ENCODE measurements at regions not wholly inside any gene's neighbourhood (a gene's known extent, or its start where the extent isn't known, plus 50 kb on each side); places are given as distances from the start of the nearest gene placed in this dataset.

DNA sequence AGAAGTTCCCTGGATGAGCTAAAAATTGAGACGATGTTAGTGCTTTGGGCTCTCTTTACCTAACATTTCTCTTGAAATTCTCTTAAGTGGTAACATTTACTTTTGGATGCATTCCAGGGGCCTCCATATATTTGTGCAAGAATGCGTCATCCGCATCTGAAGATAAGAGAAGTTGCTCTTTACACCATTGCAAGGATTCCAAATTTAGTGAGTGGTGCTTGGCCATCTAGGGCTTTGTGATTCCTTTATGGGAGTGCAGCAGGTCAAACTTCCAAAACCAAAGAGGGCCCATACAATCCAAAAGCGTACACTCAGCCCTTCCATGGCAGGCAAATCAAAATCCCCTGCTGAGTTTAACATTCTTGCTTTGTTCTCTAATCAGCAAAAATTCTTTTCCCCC is 102.0 kb upstream of the DMAC1 start:
- H3K27ac ChIP-seq (ENCODE audit: low read length) = no peak overlapping the region
- H3K27me3 ChIP-seq (ENCODE audit: control insufficient read depth, insufficient read depth, low read length) = no peaks in the 10 kb centered on the region
- H3K36me3 ChIP-seq (ENCODE audit: control insufficient read depth, low read depth, low read length) = no peaks in the 10 kb centered on the region
- no peaks in the 10 kb centered on the region for H3K9me3 ChIP-seq (ENCODE audit: control insufficient read depth, low read depth, low read length)
- no peaks in the 10 kb centered on the region for H3K4me1 ChIP-seq (ENCODE audit: control insufficient read depth, low read depth, low read length)
- no peak overlapping the region for H3K9ac ChIP-seq (ENCODE audit: low read length)
- no peak overlapping the region for H3K4me3 ChIP-seq (ENCODE audit: low read length)

DNA sequence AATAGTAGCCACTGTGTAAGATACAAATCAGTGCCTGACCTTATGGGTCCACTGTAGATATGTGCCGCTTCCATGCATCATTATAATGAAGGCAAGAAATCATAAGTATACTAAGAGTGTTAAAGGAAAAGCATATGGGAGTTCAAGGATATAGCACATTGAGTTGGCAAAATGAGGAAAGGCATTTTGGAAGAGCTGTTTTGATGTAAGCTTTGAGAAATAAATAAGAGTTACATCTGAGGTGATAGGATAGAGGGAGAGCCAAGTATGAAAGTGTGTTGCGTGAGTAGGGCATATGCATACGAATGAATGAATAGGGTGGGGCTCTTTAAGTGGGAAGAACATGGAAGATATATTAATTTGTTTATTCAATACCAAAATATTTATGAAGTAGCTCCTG is 101.0 kb upstream of the DMAC1 start:
- no peaks in the 10 kb centered on the region for H3K36me3 ChIP-seq (ENCODE audit: control insufficient read depth, low read depth, low read length)
- no peaks in the 10 kb centered on the region for H3K27me3 ChIP-seq (ENCODE audit: control insufficient read depth, insufficient read depth, low read length)
- no peak overlapping the region for H3K4me3 ChIP-seq (ENCODE audit: low read length)
- no peak overlapping the region for H3K9ac ChIP-seq (ENCODE audit: low read length)
- H3K9me3 ChIP-seq (ENCODE audit: control insufficient read depth, low read depth, low read length) = no peaks in the 10 kb centered on the region
- no peaks in the 10 kb centered on the region for H3K4me1 ChIP-seq (ENCODE audit: control insufficient read depth, low read depth, low read length)
- H3K27ac ChIP-seq (ENCODE audit: low read length) = no peak overlapping the region

DNA sequence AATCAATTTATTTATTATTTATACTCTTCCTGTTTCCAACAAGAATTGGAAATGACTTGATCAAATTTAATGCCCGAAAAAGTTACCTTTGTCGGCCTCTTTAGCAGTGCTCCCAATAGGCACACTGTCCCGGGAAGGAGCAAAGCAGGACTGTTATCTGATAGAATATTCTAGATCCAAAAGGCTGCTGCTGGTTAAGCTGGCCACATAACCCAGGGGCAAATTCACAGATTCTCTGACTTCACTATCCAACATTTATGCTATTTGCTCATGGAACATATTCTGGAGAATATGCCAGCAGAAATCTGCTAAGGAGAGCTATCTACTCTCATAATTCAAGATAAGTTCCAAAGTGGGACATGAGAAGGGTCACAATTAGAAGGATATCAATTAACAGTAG is 100.2 kb upstream of the DMAC1 start:
- H3K9me3 ChIP-seq (ENCODE audit: control insufficient read depth, low read depth, low read length) = no peaks in the 10 kb centered on the region
- H3K27me3 ChIP-seq (ENCODE audit: control insufficient read depth, insufficient read depth, low read length) = no peaks in the 10 kb centered on the region
- no peaks in the 10 kb centered on the region for H3K4me1 ChIP-seq (ENCODE audit: control insufficient read depth, low read depth, low read length)
- H3K4me3 ChIP-seq (ENCODE audit: low read length) = no peak overlapping the region
- no peak overlapping the region for H3K9ac ChIP-seq (ENCODE audit: low read length)
- no peaks in the 10 kb centered on the region for H3K36me3 ChIP-seq (ENCODE audit: control insufficient read depth, low read depth, low read length)
- no peak overlapping the region for H3K27ac ChIP-seq (ENCODE audit: low read length)

DNA sequence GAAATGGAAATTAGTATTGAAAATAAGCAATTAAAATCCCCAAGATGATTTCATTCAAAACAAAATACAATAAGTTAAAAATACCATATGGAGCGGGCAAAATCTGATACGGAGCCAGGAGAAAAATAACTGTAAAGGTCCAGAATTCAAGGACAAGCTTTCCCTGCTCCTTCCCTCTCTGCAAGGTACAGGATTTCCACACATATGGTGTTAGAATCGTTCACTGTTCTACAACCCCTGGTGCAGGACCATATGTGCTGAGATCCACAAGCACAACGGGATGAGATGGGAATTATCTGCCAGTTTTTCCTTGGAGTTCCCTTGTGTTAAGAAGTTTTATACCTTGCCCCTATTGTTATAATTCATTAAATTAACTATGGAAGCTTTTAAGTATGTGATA is 94.7 kb upstream of the DMAC1 start:
- Histone ChIP-seq H3K4me1 (ENCODE audit: control insufficient read depth, low read depth, low read length) (no peaks in the 10 kb centered on the region), H3K36me3 (ENCODE audit: control insufficient read depth, low read depth, low read length) (no peaks in the 10 kb centered on the region), H3K27ac (ENCODE audit: low read length) (no peak overlapping the region), H3K4me3 (ENCODE audit: low read length) (no peak overlapping the region), H3K9ac (ENCODE audit: low read length) (no peak overlapping the region), H3K9me3 (ENCODE audit: control insufficient read depth, low read depth, low read length) (no peaks in the 10 kb centered on the region), H3K27me3 (ENCODE audit: control insufficient read depth, insufficient read depth, low read length) (no peaks in the 10 kb centered on the region)

DNA sequence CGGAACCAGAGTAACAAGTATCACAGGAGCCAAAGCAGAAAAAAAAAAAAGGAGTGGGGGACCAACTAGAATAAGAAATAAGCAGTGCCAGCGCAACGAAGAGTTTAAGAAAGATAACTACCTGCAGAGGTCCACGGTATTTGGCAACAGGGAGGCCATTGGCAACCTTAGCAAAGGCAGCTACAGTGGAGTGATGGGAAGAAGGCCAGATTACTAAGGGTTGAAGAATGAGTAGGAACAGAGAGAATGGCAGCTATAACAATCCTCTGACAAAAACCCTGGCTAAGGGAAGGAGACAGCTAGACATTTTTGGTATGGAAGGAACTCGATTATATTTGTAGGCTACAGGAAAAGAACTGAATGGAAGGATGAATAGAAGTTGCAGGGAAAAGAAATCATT is 93.4 kb upstream of the DMAC1 start:
- no peak overlapping the region for H3K4me3 ChIP-seq (ENCODE audit: low read length)
- no peaks in the 10 kb centered on the region for H3K4me1 ChIP-seq (ENCODE audit: control insufficient read depth, low read depth, low read length)
- H3K36me3 ChIP-seq (ENCODE audit: control insufficient read depth, low read depth, low read length) = no peaks in the 10 kb centered on the region
- no peak overlapping the region for H3K9ac ChIP-seq (ENCODE audit: low read length)
- no peaks in the 10 kb centered on the region for H3K9me3 ChIP-seq (ENCODE audit: control insufficient read depth, low read depth, low read length)
- no peak overlapping the region for H3K27ac ChIP-seq (ENCODE audit: low read length)
- no peaks in the 10 kb centered on the region for H3K27me3 ChIP-seq (ENCODE audit: control insufficient read depth, insufficient read depth, low read length)

DNA sequence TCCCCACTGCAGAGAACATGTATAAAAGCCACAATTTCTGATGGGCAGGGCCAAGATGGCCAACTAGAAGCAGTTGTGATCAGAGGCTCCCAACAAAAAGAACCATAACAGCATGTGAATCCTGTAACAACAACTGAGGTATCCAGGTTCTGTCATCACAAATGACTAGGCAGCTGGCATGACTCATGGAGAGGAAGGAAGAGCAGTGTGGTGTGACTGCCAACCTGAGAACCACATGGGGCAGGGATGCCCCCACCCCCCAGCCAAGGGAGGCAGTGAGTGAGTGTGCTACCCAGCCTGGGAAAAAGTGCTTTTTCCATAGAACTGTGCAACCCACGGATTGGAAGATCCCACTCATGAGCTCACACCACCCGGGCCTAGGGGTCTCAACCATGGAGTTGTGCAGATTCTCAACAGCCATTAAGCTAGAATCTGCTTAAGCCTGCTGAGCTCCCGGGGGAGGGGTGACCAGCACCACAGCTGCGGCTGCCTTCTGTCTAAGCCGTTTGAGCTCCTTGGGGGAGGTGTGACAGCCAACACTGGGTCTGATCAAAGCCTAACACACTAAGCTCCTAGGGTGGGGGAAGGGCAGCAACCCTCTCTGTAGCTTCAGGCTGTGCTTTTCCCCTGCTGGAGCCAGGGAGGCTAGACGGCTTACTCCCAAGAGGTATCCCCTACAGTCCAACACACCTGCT is 80.1 kb upstream of the DMAC1 start:
- no peak overlapping the region for H3K27ac ChIP-seq (ENCODE audit: low read length)
- H3K9me3 ChIP-seq (ENCODE audit: control insufficient read depth, low read depth, low read length) = no peaks in the 10 kb centered on the region
- H3K4me3 ChIP-seq (ENCODE audit: low read length) = no peak overlapping the region
- H3K36me3 ChIP-seq (ENCODE audit: control insufficient read depth, low read depth, low read length) = no peaks in the 10 kb centered on the region
- H3K4me1 ChIP-seq (ENCODE audit: control insufficient read depth, low read depth, low read length) = no peaks in the 10 kb centered on the region
- no peaks in the 10 kb centered on the region for H3K27me3 ChIP-seq (ENCODE audit: control insufficient read depth, insufficient read depth, low read length)
- no peak overlapping the region for H3K9ac ChIP-seq (ENCODE audit: low read length)

DNA sequence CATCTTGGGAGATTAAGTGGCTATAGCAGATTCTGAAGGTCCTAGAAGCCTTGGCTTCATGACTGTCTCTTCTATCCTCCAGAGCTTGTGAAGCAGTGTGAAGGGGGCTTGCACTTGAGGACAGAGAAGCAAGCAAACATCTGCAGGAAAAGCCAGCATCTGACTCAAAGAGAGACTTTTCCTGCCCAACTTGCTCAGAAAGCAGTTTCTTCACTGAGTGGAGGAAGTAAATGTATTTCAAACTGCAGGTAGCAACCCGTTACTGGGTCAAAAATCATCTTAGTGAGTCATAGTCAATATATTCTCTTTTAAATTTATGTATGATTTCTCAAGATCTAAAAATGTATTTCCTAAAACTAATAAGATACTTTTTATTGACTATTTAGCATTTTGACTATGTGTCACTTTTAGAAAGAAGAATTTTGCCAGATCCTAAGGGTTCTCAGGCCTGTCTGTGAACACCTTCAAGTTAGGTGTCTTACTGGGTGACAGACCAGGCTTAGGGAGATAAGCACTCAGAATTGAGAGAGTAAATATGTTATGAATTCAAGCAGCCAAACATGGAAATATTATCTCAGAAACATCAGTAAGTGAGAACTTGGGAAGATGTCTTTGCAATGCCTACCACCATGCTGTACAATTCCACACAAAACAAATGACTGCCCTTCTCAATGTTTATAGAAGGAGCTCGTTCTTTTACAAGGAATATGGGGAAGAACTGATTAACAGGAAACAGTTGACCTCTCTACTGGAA is 72.6 kb upstream of the DMAC1 start:
- Histone ChIP-seq H3K36me3 (ENCODE audit: control insufficient read depth, low read depth, low read length) (no peaks in the 10 kb centered on the region), H3K4me1 (ENCODE audit: control insufficient read depth, low read depth, low read length) (no peaks in the 10 kb centered on the region), H3K27me3 (ENCODE audit: control insufficient read depth, insufficient read depth, low read length) (no peaks in the 10 kb centered on the region), H3K9ac (ENCODE audit: low read length) (no peak overlapping the region), H3K27ac (ENCODE audit: low read length) (no peak overlapping the region), H3K9me3 (ENCODE audit: control insufficient read depth, low read depth, low read length) (no peaks in the 10 kb centered on the region), H3K4me3 (ENCODE audit: low read length) (no peak overlapping the region)

DNA sequence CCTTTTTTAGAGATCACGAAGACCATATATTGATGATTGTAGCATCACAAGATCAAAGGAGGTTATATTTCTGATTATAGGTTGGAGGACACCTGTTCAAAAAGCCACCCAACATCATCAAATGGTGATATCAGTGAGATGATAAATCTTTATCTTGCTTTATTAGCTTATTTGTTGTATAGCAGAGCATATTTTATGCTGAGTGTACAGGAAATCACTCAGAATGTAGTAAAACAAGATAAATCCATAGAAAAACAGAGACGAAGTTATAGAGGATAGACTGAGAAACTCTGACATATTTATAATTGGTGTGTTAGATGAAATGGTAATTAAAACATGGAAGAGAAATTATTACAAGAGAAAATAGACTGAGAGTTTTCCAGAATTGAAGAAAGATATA is 69.8 kb upstream of the DMAC1 start:
- Histone ChIP-seq H3K4me1 (ENCODE audit: control insufficient read depth, low read depth, low read length) (no peaks in the 10 kb centered on the region), H3K9ac (ENCODE audit: low read length) (no peak overlapping the region), H3K36me3 (ENCODE audit: control insufficient read depth, low read depth, low read length) (no peaks in the 10 kb centered on the region), H3K4me3 (ENCODE audit: low read length) (no peak overlapping the region), H3K27ac (ENCODE audit: low read length) (no peak overlapping the region), H3K27me3 (ENCODE audit: control insufficient read depth, insufficient read depth, low read length) (no peaks in the 10 kb centered on the region), H3K9me3 (ENCODE audit: control insufficient read depth, low read depth, low read length) (no peaks in the 10 kb centered on the region)

DNA sequence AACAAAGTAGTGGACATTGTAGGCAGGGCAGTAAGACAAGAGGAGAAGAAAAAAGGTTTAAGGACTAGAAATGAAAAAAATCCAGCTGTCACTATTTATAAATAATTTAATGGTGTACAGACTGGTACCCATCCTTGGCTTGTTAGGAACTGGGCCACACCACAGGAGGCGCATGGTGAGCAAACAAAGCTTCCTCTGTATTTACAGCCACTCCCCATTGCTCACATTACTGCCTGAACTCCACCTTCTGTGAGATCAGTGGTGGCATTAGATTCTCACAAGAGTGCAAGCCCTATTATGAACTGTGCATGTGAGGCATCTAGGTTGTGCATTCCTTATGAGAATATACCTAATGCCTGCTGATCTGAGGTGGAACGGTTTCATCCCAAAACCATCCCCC is 62.6 kb upstream of the DMAC1 start:
- Histone ChIP-seq H3K9me3 (ENCODE audit: control insufficient read depth, low read depth, low read length) (no peaks in the 10 kb centered on the region), H3K4me3 (ENCODE audit: low read length) (no peak overlapping the region), H3K27ac (ENCODE audit: low read length) (no peak overlapping the region), H3K4me1 (ENCODE audit: control insufficient read depth, low read depth, low read length) (no peaks in the 10 kb centered on the region), H3K27me3 (ENCODE audit: control insufficient read depth, insufficient read depth, low read length) (no peaks in the 10 kb centered on the region), H3K9ac (ENCODE audit: low read length) (no peak overlapping the region), H3K36me3 (ENCODE audit: control insufficient read depth, low read depth, low read length) (no peaks in the 10 kb centered on the region)

DNA sequence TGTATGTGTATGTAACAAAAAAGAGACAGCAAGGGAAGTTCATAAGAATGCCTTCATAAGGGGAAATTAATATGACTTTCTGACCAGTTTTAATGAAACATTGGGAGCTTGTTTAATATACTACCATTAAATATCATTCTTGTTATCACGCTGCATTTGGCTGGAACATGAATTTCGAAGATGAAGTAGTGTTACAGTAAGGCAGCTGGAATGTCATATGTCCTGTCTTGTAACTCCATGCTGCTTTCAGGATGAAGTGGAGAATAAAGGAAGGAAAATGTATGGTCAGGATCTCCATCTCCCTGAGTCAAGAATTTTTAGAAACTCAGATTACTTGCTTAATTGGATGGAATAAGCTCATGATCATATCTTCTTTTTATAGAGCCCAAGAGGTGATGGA is 61.5 kb upstream of the DMAC1 start:
- H3K9ac ChIP-seq (ENCODE audit: low read length) = no peak overlapping the region
- H3K9me3 ChIP-seq (ENCODE audit: control insufficient read depth, low read depth, low read length) = no peaks in the 10 kb centered on the region
- H3K4me3 ChIP-seq (ENCODE audit: low read length) = no peak overlapping the region

DNA sequence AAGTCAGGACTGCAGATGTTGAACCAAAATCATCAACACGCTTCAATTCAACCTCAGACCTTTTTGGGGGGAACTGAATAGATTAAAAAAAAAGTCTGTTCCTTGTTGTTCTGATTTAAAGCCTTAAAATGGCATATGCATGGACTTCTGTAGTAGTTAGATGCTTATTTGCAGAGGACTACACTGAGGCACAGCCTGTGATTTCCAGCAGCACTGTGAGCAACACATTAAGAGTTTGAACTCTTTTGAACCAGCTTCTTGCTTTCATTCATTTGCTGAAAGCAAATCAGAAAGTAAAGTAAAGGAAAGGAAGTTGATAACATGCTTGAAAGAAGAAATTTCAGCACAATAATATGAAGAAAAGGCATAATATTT is 60.7 kb upstream of the DMAC1 start:
- no peak overlapping the region for H3K9ac ChIP-seq (ENCODE audit: low read length)
- no peaks in the 10 kb centered on the region for H3K36me3 ChIP-seq (ENCODE audit: control insufficient read depth, low read depth, low read length)
- no peak overlapping the region for H3K27ac ChIP-seq (ENCODE audit: low read length)
- H3K4me3 ChIP-seq (ENCODE audit: low read length) = no peak overlapping the region
- H3K27me3 ChIP-seq (ENCODE audit: control insufficient read depth, insufficient read depth, low read length) = no peaks in the 10 kb centered on the region
- H3K9me3 ChIP-seq (ENCODE audit: control insufficient read depth, low read depth, low read length) = no peaks in the 10 kb centered on the region
- no peaks in the 10 kb centered on the region for H3K4me1 ChIP-seq (ENCODE audit: control insufficient read depth, low read depth, low read length)

More for the DNA sequence above, 61.5 kb upstream of the DMAC1 start:
- Histone ChIP-seq H3K27me3 (ENCODE audit: control insufficient read depth, insufficient read depth, low read length) (no peaks in the 10 kb centered on the region), H3K27ac (ENCODE audit: low read length) (no peak overlapping the region), H3K4me1 (ENCODE audit: control insufficient read depth, low read depth, low read length) (no peaks in the 10 kb centered on the region), H3K36me3 (ENCODE audit: control insufficient read depth, low read depth, low read length) (no peaks in the 10 kb centered on the region)

DNA sequence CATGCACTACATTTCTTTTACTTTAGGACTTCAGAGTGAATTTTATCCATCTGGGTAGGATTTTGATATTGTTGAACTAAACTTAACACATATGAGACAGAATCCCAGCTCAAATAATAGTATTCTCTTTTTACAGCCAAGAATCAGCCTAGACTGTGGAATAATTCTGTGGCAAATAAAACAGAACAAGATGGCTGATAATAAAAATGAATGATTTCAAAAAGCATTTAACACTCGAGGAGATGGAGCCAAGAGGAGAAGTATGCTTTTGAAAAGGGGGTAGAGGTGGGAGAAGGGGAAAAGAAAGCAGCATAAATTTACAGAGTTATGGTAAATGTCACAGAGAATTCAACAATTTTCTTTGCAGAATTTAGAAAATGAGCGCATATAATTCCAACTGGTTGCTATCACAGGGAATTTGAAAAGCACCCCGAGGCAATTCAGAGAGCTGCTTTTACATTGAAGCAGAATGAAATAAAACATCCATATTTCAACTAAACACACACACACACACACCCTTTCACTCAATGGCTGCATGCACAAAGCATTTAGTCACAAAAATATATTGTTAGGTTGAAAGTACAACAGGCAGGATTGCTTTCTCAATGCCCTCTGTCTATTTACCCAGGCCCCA is 60.2 kb upstream of the DMAC1 start:
- Histone ChIP-seq H3K36me3 (ENCODE audit: control insufficient read depth, low read depth, low read length) (no peaks in the 10 kb centered on the region), H3K4me1 (ENCODE audit: control insufficient read depth, low read depth, low read length) (no peaks in the 10 kb centered on the region), H3K4me3 (ENCODE audit: low read length) (no peak overlapping the region), H3K27me3 (ENCODE audit: control insufficient read depth, insufficient read depth, low read length) (no peaks in the 10 kb centered on the region), H3K27ac (ENCODE audit: low read length) (no peak overlapping the region), H3K9ac (ENCODE audit: low read length) (no peak overlapping the region), H3K9me3 (ENCODE audit: control insufficient read depth, low read depth, low read length) (no peaks in the 10 kb centered on the region)
